Ovary (tissue), 3 donors: ENCODE measurements at regions not wholly inside any gene's neighbourhood (a gene's known extent, or its start where the extent isn't known, plus 50 kb on each side); places are given as distances from the start of the nearest gene placed in this dataset.

Source experiments
- CTCF ChIP-seq, 3 donors: fragments of 450-650 bp in 2 of 3; fragments of 200-600 bp in 1 of 3; IDR thresholded peaks; one replicate each; pipeline versions ENCODE4 v1.5.1 to v1.8.0; 2016 to 2022; ENCODE audit warnings: antibody characterized with exemption in 3 of 3, mild to moderate bottlenecking in 1 of 3
- EP300 ChIP-seq: sonication (generic); formaldehyde crosslinking; IDR thresholded peaks from one replicate; pipeline ENCODE4 v1.6.1; 2017; ENCODE audit warnings: antibody characterized with exemption
- donor health status: DM: no; HTN: no; CAD: no.

- no peak for TF ChIP-seq EP300
- no peak for TF ChIP-seq CTCF (IDR thresholded peaks at IDR 0.05)
Observed at GRCh38 chr6:141561154-141561553, 571.6 kb upstream of the GJE1 start.
